B cell (primary cell): ENCODE measurements at regions not wholly inside any gene's neighbourhood (a gene's known extent, or its start where the extent isn't known, plus 50 kb on each side); places are given as distances from the start of the nearest gene placed in this dataset.

Experiments used
- EZH2 ChIP-seq: IDR thresholded peaks from 2 replicates; pipeline ENCODE4 v1.6.1; 2012; ENCODE audit warnings: borderline replicate concordance, low read depth, mild to moderate bottlenecking, moderate library complexity, low read length; ENCODE audit not compliant: insufficient read depth, poor library complexity, severe bottlenecking
- TF ChIP-seq, protein P1 (sequence below): fragments of 200-600 bp; IDR thresholded peaks from one replicate; pipeline ENCODE4 v1.8.0; 2022; ENCODE audit warnings: antibody characterized with exemption, mild to moderate bottlenecking

DNA sequence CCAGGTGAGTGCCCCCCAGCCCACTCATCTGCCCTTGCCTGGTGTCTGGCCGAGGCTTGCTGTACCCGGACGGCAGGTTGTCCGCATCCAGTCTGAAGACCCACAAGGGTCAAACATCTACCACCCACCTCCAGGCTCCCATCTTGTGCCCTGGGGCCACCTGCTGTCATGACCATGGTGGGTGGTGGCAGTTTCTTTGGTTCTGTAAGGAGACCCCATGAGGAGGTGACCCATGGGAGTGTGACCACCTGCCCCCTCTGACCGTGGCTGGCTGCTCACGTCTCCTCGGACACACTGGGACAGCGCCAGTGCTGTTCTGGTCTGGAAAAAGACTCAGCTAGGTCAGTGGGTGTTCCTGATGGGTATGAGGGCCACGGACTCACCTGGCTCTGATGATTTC, 93.9 kb downstream of the TEX29 start:
- TF ChIP-seq, protein P1, sequence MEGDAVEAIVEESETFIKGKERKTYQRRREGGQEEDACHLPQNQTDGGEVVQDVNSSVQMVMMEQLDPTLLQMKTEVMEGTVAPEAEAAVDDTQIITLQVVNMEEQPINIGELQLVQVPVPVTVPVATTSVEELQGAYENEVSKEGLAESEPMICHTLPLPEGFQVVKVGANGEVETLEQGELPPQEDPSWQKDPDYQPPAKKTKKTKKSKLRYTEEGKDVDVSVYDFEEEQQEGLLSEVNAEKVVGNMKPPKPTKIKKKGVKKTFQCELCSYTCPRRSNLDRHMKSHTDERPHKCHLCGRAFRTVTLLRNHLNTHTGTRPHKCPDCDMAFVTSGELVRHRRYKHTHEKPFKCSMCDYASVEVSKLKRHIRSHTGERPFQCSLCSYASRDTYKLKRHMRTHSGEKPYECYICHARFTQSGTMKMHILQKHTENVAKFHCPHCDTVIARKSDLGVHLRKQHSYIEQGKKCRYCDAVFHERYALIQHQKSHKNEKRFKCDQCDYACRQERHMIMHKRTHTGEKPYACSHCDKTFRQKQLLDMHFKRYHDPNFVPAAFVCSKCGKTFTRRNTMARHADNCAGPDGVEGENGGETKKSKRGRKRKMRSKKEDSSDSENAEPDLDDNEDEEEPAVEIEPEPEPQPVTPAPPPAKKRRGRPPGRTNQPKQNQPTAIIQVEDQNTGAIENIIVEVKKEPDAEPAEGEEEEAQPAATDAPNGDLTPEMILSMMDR, result no peak
- no peak for TF ChIP-seq EZH2
